ENCODE measurements at regions not wholly inside any gene's neighbourhood (a gene's known extent, or its start where the extent isn't known, plus 50 kb on each side); places are given as distances from the start of the nearest gene placed in this dataset.

DNA sequence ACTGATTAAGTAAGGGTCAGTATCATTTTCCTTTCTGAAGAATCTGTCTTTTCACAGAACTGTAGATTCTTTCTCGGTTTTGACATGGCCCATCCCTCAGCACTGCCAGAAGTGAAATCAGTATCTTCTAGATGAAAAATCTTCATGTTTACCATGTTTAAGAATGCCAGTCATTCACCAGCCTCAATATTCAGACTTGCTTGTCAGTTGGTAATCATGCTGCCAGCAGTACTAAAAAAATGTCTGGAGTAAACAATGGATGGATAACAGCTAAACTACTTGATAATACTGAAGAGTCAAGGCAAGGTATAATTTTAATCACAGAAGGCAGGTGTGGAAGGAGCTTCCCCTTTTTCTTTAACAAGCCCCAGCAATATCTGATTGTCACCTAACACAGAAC lies 306.8 kb upstream of the DMAC1 start:
- no peaks in the 10 kb centered on the region for H3K36me3 Mint-ChIP-seq (ENCODE audit: low read depth)
- no peak overlapping the region for H3K27ac Mint-ChIP-seq
- H3K4me1 Mint-ChIP-seq = peaks cover 5% of the 10 kb centered on the region
- no peak for TF ChIP-seq CTCF (IDR thresholded peaks at IDR 0.05)
- no peak overlapping the region for H3K4me3 Mint-ChIP-seq
- DNase-seq = no peak
- peaks cover 4% of the 10 kb centered on the region for H3K27me3 Mint-ChIP-seq (ENCODE audit: low read depth, poor library complexity)
- H3K9me3 Mint-ChIP-seq = peaks cover 13% of the 10 kb centered on the region

- no peak for TF ChIP-seq CTCF (IDR thresholded peaks at IDR 0.05)
- H3K27ac Mint-ChIP-seq = no peak overlapping the region
- no peak overlapping the region for H3K4me3 Mint-ChIP-seq
- H3K36me3 Mint-ChIP-seq (ENCODE audit: low read depth) = peaks cover 3% of the 10 kb centered on the region
- peaks cover 4% of the 10 kb centered on the region for H3K27me3 Mint-ChIP-seq (ENCODE audit: low read depth, poor library complexity)
- peaks cover 38% of the 10 kb centered on the region for H3K9me3 Mint-ChIP-seq
- H3K4me1 Mint-ChIP-seq = no peaks in the 10 kb centered on the region
- DNase-seq = no peak
These were observed 302.0 kb upstream of the DMAC1 start for GRCh38 chr9:8101607-8102006.

- Mint-ChIP-seq H3K9me3 (peaks cover 25% of the 10 kb centered on the region), H3K36me3 (ENCODE audit: low read depth) (peaks cover 3% of the 10 kb centered on the region), H3K27me3 (ENCODE audit: low read depth, poor library complexity) (no peaks in the 10 kb centered on the region), H3K4me1 (peaks cover 4% of the 10 kb centered on the region), H3K4me3 (no peak overlapping the region), H3K27ac (no peak overlapping the region)
- TF ChIP-seq CTCF (IDR thresholded peaks at IDR 0.05) = no peak
- DNase-seq = no peak
These were observed 296.5 kb upstream of the DMAC1 start for GRCh38 chr9:8096091-8096490.

GRCh38 chr9:8095672-8096086 lies 296.1 kb upstream of the DMAC1 start:
- no peak for DNase-seq
- no peak for TF ChIP-seq CTCF (IDR thresholded peaks at IDR 0.05)
- peaks cover 7% of the 10 kb centered on the region for H3K4me1 Mint-ChIP-seq
- H3K4me3 Mint-ChIP-seq = no peak overlapping the region
- H3K27ac Mint-ChIP-seq = no peak overlapping the region
- H3K36me3 Mint-ChIP-seq (ENCODE audit: low read depth) = peaks cover 3% of the 10 kb centered on the region
- H3K27me3 Mint-ChIP-seq (ENCODE audit: low read depth, poor library complexity) = no peaks in the 10 kb centered on the region
- peaks cover 23% of the 10 kb centered on the region for H3K9me3 Mint-ChIP-seq

GRCh38 chr9:8088477-8088876 lies 288.9 kb upstream of the DMAC1 start:
- H3K9me3 Mint-ChIP-seq = peaks cover 7% of the 10 kb centered on the region
- H3K27me3 Mint-ChIP-seq (ENCODE audit: low read depth, poor library complexity) = peaks cover 3% of the 10 kb centered on the region
- no peaks in the 10 kb centered on the region for H3K36me3 Mint-ChIP-seq (ENCODE audit: low read depth)
- no peak for DNase-seq
- TF ChIP-seq CTCF (IDR thresholded peaks at IDR 0.05) = no peak
- no peak overlapping the region for H3K27ac Mint-ChIP-seq
- no peak overlapping the region for H3K4me3 Mint-ChIP-seq
- H3K4me1 Mint-ChIP-seq = peaks cover 18% of the 10 kb centered on the region

- Mint-ChIP-seq H3K9me3 (peaks cover 30% of the 10 kb centered on the region), H3K27ac (no peak overlapping the region), H3K36me3 (ENCODE audit: low read depth) (no peaks in the 10 kb centered on the region), H3K4me3 (no peak overlapping the region), H3K4me1 (peaks cover 13% of the 10 kb centered on the region), H3K27me3 (ENCODE audit: low read depth, poor library complexity) (peaks cover 3% of the 10 kb centered on the region)
- no peak for DNase-seq
- no peak for TF ChIP-seq CTCF (IDR thresholded peaks at IDR 0.05)
These were observed 286.4 kb upstream of the DMAC1 start for GRCh38 chr9:8085986-8086385.

All from nephron progenitor cell (in vitro differentiated cells).